ENCODE measurements at regions not wholly inside any gene's neighbourhood (a gene's known extent, or its start where the extent isn't known, plus 50 kb on each side); places are given as distances from the start of the nearest gene placed in this dataset.

- TF ChIP-seq, protein P1, sequence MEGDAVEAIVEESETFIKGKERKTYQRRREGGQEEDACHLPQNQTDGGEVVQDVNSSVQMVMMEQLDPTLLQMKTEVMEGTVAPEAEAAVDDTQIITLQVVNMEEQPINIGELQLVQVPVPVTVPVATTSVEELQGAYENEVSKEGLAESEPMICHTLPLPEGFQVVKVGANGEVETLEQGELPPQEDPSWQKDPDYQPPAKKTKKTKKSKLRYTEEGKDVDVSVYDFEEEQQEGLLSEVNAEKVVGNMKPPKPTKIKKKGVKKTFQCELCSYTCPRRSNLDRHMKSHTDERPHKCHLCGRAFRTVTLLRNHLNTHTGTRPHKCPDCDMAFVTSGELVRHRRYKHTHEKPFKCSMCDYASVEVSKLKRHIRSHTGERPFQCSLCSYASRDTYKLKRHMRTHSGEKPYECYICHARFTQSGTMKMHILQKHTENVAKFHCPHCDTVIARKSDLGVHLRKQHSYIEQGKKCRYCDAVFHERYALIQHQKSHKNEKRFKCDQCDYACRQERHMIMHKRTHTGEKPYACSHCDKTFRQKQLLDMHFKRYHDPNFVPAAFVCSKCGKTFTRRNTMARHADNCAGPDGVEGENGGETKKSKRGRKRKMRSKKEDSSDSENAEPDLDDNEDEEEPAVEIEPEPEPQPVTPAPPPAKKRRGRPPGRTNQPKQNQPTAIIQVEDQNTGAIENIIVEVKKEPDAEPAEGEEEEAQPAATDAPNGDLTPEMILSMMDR (IDR thresholded peaks at IDR 0.05 in 2 of 3, conservative IDR thresholded peaks at IDR 0.05 in 1 of 3; ENCODE audit: insufficient read depth in 2 of 3, low read depth in 1 of 3, low read length in 3 of 3): no peak
- TF ChIP-seq GABPB1 (CRISPR knock-in tag; IDR thresholded peaks at IDR 0.05): no peak
- no peak for TF ChIP-seq ETV1 (tag; conservative IDR thresholded peaks at IDR 0.05; ENCODE audit: low read depth)
- no peak for TF ChIP-seq KDM4B (IDR thresholded peaks at IDR 0.05; ENCODE audit: borderline replicate concordance in 2 of 2, low read depth in 1 of 2)
- no peak for TF ChIP-seq RNF219 (CRISPR knock-in tag; IDR thresholded peaks at IDR 0.05)
- no peak for TF ChIP-seq NFATC3 (IDR thresholded peaks at IDR 0.05)
- TF ChIP-seq KLF16 (IDR thresholded peaks at IDR 0.05): no peak
- TF ChIP-seq ZBTB1 (CRISPR knock-in tag; IDR thresholded peaks at IDR 0.05; ENCODE audit: borderline replicate concordance, low read depth): no peak
- TF ChIP-seq JUND (IDR thresholded peaks at IDR 0.05; ENCODE audit: borderline replicate concordance, low read depth, low read length): no peak
- TF ChIP-seq JUND (tag; IDR thresholded peaks at IDR 0.05; ENCODE audit: borderline replicate concordance, low read depth, low read length): no peak
- TF ChIP-seq SMAD3 (CRISPR knock-in tag; conservative IDR thresholded peaks at IDR 0.05): no peak
- TF ChIP-seq MXD1 (CRISPR knock-in tag; IDR thresholded peaks at IDR 0.05; ENCODE audit: borderline replicate concordance, poor library complexity, severe bottlenecking): no peak
- no peak for TF ChIP-seq MXI1 (IDR thresholded peaks at IDR 0.05; ENCODE audit: low read depth, low read length)
Observed at GRCh38 chr18:11296946-11297345, 147.6 kb upstream of the PIEZO2 start.

All from K562 (cell line).